Activated CD8-positive, alpha-beta T cell treated with anti-CD3 and anti-CD28 coated beads, Interleukin-2, amount 10 ng/mL, durations not matched to agents 7 days and 5 days (primary cell): ENCODE measurements at regions not wholly inside any gene's neighbourhood (a gene's known extent, or its start where the extent isn't known, plus 50 kb on each side); places are given as distances from the start of the nearest gene placed in this dataset.

ENCODE experiments used
- ATAC-seq: fragments of 150-1000 bp; cut with Tn5 transposase; one replicate; pipeline ENCODE4 v1.10.0; 2021; ENCODE audit warnings: moderate library complexity
- CTCF ChIA-PET: fragments of 350-600 bp; sonication (Branson Sonifier 250); formaldehyde crosslinking; loops from one replicate; lab custom pipeline; 2021; ENCODE audit warnings: antibody characterized with exemption; lab: Charles Lee
- POLR2A ChIA-PET: fragments of 350-600 bp; sonication (Branson Sonifier 250); formaldehyde crosslinking; loops from one replicate; lab custom pipeline; 2021; ENCODE audit warnings: antibody characterized with exemption; lab: Charles Lee
- DNase-seq: peaks from one replicate; pipeline ENCODE4 v3.0.0-alpha.2; 2020
- H3K27ac Mint-ChIP-seq: one replicate; pipeline ENCODE4 v1.8.0; 2021; ENCODE audit warnings: mild to moderate bottlenecking, mixed read lengths
- H3K27me3 Mint-ChIP-seq: one replicate; pipeline ENCODE4 v1.8.0; 2021; ENCODE audit warnings: low read depth, mixed read lengths
- H3K36me3 Mint-ChIP-seq: one replicate; pipeline ENCODE4 v1.8.0; 2021; ENCODE audit warnings: low read depth, mixed read lengths
- H3K4me1 Mint-ChIP-seq: one replicate; pipeline ENCODE4 v1.8.0; 2021; ENCODE audit warnings: low read depth, mixed read lengths
- H3K4me3 Mint-ChIP-seq: one replicate; pipeline ENCODE4 v1.8.0; 2021; ENCODE audit warnings: mild to moderate bottlenecking, mixed read lengths
- H3K9me3 Mint-ChIP-seq: one replicate; pipeline ENCODE4 v1.8.0; 2022; ENCODE audit warnings: mixed read lengths; ENCODE audit not compliant: insufficient read depth

- no peak overlapping the region for H3K4me3 Mint-ChIP-seq
- no peak overlapping the region for H3K27ac Mint-ChIP-seq
- ATAC-seq (no peak), DNase-seq (no peak)
- ChIA-PET CTCF (no interaction called here), POLR2A (no interaction called here)
- no peaks in the 10 kb centered on the region for H3K9me3 Mint-ChIP-seq
- H3K36me3 Mint-ChIP-seq = no peaks in the 10 kb centered on the region
- no peaks in the 10 kb centered on the region for H3K27me3 Mint-ChIP-seq
- H3K4me1 Mint-ChIP-seq = no peaks in the 10 kb centered on the region
Measured at GRCh38 chr20:63118303-63119120, 97.4 kb downstream of the YTHDF1 start.

- ATAC-seq = no peak
- POLR2A ChIA-PET = no interaction called here
- CTCF ChIA-PET = no interaction called here
- DNase-seq = no peak
- no peaks in the 10 kb centered on the region for H3K27me3 Mint-ChIP-seq
- no peak overlapping the region for H3K27ac Mint-ChIP-seq
- no peaks in the 10 kb centered on the region for H3K9me3 Mint-ChIP-seq
- H3K36me3 Mint-ChIP-seq = no peaks in the 10 kb centered on the region
- no peaks in the 10 kb centered on the region for H3K4me1 Mint-ChIP-seq
- no peak overlapping the region for H3K4me3 Mint-ChIP-seq
Measured at GRCh38 chr20:63117661-63118302, 98.1 kb downstream of the YTHDF1 start.

GRCh38 chr20:63117151-63117550 lies 98.8 kb downstream of the YTHDF1 start:
- no peaks in the 10 kb centered on the region for H3K4me1 Mint-ChIP-seq
- H3K4me3 Mint-ChIP-seq = no peak overlapping the region
- DNase-seq (no peak), ATAC-seq (no peak)
- no peaks in the 10 kb centered on the region for H3K27me3 Mint-ChIP-seq
- POLR2A ChIA-PET = no interaction called here
- CTCF ChIA-PET = no interaction called here
- H3K27ac Mint-ChIP-seq = no peak overlapping the region
- no peaks in the 10 kb centered on the region for H3K9me3 Mint-ChIP-seq
- no peaks in the 10 kb centered on the region for H3K36me3 Mint-ChIP-seq

GRCh38 chr20:63116412-63117106 lies 99.4 kb downstream of the YTHDF1 start:
- Mint-ChIP-seq H3K27me3 (no peaks in the 10 kb centered on the region), H3K4me3 (no peak overlapping the region), H3K36me3 (no peaks in the 10 kb centered on the region), H3K9me3 (peaks cover 4% of the 10 kb centered on the region), H3K27ac (no peak overlapping the region), H3K4me1 (no peaks in the 10 kb centered on the region)
- POLR2A ChIA-PET = no interaction called here
- ATAC-seq (no peak), DNase-seq (peak; percentile 37)
- CTCF ChIA-PET = no interaction called here

- CTCF ChIA-PET = no interaction called here
- no peak for DNase-seq
- H3K27ac Mint-ChIP-seq = no peak overlapping the region
Measured at GRCh38 chr20:63115651-63116411, 100.1 kb downstream of the YTHDF1 start.

GRCh38 chr20:63114693-63115311 lies 101.1 kb downstream of the YTHDF1 start:
- no peaks in the 10 kb centered on the region for H3K4me1 Mint-ChIP-seq

More at GRCh38 chr20:63115651-63116411, 100.1 kb downstream of the YTHDF1 start:
- H3K27me3 Mint-ChIP-seq = no peaks in the 10 kb centered on the region
- no peak for ATAC-seq
- no peaks in the 10 kb centered on the region for H3K36me3 Mint-ChIP-seq
- no peaks in the 10 kb centered on the region for H3K4me1 Mint-ChIP-seq
- peaks cover 8% of the 10 kb centered on the region for H3K9me3 Mint-ChIP-seq
- POLR2A ChIA-PET = no interaction called here
- no peak overlapping the region for H3K4me3 Mint-ChIP-seq

GRCh38 chr20:63114006-63114692 lies 101.8 kb downstream of the YTHDF1 start:
- no peak overlapping the region for H3K27ac Mint-ChIP-seq
- ATAC-seq = no peak

More at GRCh38 chr20:63114693-63115311, 101.1 kb downstream of the YTHDF1 start:
- ATAC-seq (no peak), DNase-seq (no peak)
- POLR2A ChIA-PET = no interaction called here
- H3K4me3 Mint-ChIP-seq = no peak overlapping the region
- no peak overlapping the region for H3K27ac Mint-ChIP-seq
- H3K9me3 Mint-ChIP-seq = peaks cover 8% of the 10 kb centered on the region
- no peaks in the 10 kb centered on the region for H3K27me3 Mint-ChIP-seq
- no peaks in the 10 kb centered on the region for H3K36me3 Mint-ChIP-seq
- CTCF ChIA-PET = no interaction called here

GRCh38 chr20:63112491-63113219 lies 103.3 kb downstream of the YTHDF1 start:
- H3K9me3 Mint-ChIP-seq = peaks cover 8% of the 10 kb centered on the region
- POLR2A ChIA-PET = no interaction called here
- CTCF ChIA-PET = no interaction called here

More at GRCh38 chr20:63114006-63114692, 101.8 kb downstream of the YTHDF1 start:
- H3K36me3 Mint-ChIP-seq = no peaks in the 10 kb centered on the region
- no peak overlapping the region for H3K4me3 Mint-ChIP-seq
- ChIA-PET CTCF (no interaction called here), POLR2A (no interaction called here)
- DNase-seq = no peak
- peaks cover 2% of the 10 kb centered on the region for H3K27me3 Mint-ChIP-seq
- H3K9me3 Mint-ChIP-seq = peaks cover 8% of the 10 kb centered on the region
- no peaks in the 10 kb centered on the region for H3K4me1 Mint-ChIP-seq

GRCh38 chr20:63108247-63108646 lies 101.5 kb upstream of the BHLHE23 start:
- CTCF ChIA-PET = no interaction called here
- no peak for ATAC-seq

More at GRCh38 chr20:63112491-63113219, 103.3 kb downstream of the YTHDF1 start:
- no peak for DNase-seq
- Mint-ChIP-seq H3K36me3 (no peaks in the 10 kb centered on the region), H3K27ac (no peak overlapping the region), H3K27me3 (peaks cover 2% of the 10 kb centered on the region), H3K4me1 (no peaks in the 10 kb centered on the region), H3K4me3 (no peak overlapping the region)
- ATAC-seq = no peak

GRCh38 chr20:63107449-63108200 lies 100.9 kb upstream of the BHLHE23 start:
- peaks cover 3% of the 10 kb centered on the region for H3K4me1 Mint-ChIP-seq
- ChIA-PET POLR2A (no interaction called here), CTCF (no interaction called here)
- peaks cover 2% of the 10 kb centered on the region for H3K27me3 Mint-ChIP-seq
- H3K27ac Mint-ChIP-seq = no peak overlapping the region
- no peak overlapping the region for H3K4me3 Mint-ChIP-seq
- ATAC-seq (no peak), DNase-seq (no peak)
- H3K9me3 Mint-ChIP-seq = peaks cover 8% of the 10 kb centered on the region
- H3K36me3 Mint-ChIP-seq = no peaks in the 10 kb centered on the region

More at GRCh38 chr20:63108247-63108646, 101.5 kb upstream of the BHLHE23 start:
- Mint-ChIP-seq H3K36me3 (no peaks in the 10 kb centered on the region), H3K27me3 (peaks cover 2% of the 10 kb centered on the region), H3K9me3 (peaks cover 8% of the 10 kb centered on the region), H3K4me1 (no peaks in the 10 kb centered on the region), H3K27ac (no peak overlapping the region), H3K4me3 (no peak overlapping the region)
- no peak for DNase-seq
- POLR2A ChIA-PET = no interaction called here
